GM18867 (cell line): ENCODE measurements at regions not wholly inside any gene's neighbourhood (a gene's known extent, or its start where the extent isn't known, plus 50 kb on each side); places are given as distances from the start of the nearest gene placed in this dataset.
"Not testable (repeated sequence)": the region's sequence is repeated elsewhere in the genome, so short reads cannot be mapped to it uniquely, and the experiment has no call there.

Source experiments
- ATAC-seq: cut with Tn5 transposase; IDR thresholded peaks from one replicate; pipeline ENCODE4 v1.9.1; 2021; ENCODE audit warnings: mild to moderate bottlenecking, moderate library complexity; ENCODE audit not compliant: unreplicated experiment

- ATAC-seq: not testable (repeated sequence)
Measured at GRCh38 chr12:76292891-76293290, 55.3 kb downstream of the BBS10 start.

DNA sequence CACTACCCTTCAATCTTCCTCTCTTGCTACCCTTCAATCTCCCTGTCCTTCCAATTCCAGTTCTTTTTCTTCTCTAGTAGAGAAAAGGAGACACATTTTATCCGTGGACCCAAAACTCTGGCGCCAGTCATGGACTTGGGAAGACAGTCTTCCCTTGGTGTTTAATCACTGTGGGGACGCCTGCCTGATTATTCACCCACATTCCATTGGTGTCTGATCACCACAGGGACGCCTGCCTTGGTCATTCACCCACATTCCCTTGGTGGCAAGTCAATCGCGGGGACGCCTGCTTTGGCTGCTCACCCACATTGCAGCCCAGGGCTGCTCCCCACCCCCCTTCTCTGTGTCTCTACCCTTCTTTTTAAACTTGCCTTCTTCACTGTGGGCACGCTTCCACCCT, 55.9 kb downstream of the BBS10 start:
- not testable (repeated sequence) for ATAC-seq

DNA sequence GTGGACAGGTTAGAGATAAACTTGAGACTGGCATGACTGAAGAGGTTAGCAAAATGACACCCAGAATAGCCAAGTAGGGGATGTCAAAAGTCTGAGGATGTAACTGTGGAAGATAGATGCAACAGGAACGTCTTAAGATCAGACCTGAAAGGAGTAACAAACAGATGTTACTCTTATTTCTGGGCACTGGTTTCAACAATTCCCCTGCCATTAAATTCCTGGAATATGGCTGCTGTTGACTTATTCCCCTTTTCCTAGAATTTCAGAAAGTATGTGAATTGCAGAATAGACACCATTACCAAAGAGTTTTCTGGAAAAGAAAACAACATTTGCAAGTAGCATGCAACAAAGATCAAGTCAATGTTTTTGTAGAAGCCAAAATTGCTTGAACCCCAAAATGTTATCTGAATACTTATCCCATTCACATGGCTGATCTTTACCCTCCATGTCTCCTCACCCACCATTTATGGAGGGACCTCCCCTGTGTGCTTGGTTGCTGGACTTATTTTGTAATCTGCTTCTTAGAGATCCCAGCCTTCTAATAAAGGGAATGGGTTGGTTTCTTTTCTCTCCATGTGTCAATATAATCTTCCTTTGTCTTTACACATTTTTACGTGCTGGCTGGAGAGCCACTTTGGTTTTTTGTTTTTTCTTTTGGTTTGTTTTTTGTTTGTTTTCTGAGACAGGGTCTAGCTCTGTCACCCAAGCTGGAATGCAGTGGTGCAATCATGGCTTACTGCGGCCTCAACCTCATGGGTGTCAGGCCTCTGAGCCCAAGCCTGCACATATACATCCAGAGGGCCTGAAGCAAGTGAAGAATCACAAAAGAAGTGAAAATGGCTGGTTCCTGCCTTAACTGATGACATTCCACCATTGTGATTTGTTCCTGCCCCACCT, 57.0 kb downstream of the BBS10 start:
- no peak for ATAC-seq

DNA sequence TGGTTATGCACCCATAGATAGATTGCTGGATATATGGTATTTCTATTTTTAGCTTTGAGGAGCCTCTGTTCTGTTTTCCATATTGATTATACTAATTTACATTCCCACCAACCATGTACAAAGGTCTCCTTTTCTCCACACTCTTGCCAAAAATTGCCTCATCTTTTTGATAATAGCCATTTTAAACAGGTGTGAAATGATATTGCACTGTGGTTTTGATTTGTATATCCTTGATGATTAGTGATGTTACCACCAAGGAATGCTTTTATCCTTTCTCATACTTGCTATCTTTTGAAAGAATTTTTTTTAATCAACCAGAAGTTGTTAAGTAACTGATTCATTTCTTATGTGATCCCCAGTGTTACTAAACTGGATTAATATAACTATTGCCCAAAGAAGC, 60.0 kb downstream of the BBS10 start:
- ATAC-seq: no peak

- ATAC-seq: no peak
Measured at GRCh38 chr12:76284816-76285750, 63.1 kb downstream of the BBS10 start.

- no peak for ATAC-seq
Measured at GRCh38 chr12:76282744-76283143, 65.5 kb downstream of the BBS10 start.

- ATAC-seq: no peak
Measured at GRCh38 chr12:76277480-76277879, 70.7 kb downstream of the BBS10 start.

DNA sequence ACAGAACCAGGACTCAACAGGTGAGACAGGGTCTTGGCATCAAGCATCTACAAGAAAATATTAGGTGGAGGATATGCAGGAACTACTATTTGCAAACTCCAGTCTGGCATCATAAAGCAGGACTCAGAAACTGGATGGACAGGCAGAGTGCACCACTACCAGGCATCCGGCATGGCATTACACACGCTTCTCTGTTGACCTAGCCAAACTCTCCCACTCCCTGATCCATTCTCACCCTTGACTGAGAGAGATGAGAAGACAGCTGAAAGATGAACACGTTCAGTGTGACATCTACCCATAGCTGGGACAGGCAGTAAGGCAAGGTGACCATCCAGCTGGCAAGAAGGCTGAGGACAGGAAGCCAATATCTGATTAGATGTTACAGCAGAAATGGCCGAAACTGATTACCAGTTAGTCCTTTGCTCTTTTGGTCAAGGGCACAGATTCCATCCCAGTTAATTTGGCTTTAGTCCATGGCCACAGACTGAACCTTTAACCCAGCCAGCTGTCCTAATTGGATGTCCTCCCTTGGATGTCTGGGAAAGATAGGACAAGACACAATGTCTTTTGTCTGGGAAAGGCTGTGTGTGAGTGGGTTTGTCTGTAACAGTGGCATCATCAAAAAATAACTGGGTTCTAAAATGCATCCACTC, 71.6 kb downstream of the BBS10 start:
- no peak for ATAC-seq

DNA sequence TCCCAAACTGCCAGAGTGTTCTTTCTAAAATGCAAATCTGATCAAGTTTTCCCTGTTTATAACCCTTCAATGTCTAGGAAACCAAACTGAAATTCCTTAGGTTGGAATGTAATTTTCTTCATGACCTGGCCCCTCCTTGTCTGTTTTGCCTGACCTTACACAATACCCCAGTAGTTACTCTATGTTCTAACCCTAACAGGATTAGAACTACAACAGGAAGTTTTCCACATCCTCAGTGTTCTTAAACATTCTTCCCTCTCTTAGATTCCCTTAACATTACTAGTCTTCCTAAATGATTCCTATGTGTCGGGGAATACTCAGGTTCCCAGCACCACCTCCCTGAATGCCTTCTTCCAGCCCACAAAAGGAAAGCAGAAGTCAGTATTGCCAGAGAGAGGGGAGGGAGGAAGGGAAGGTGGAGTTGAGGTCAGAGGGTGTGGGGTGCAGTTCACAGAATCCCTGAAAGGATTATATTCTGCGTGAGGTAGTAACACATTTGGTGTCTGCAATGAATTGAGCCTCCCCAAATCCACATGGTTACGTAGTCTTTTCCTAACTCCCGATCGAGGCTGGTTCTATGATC, 72.6 kb downstream of the BBS10 start:
- ATAC-seq: no peak

DNA sequence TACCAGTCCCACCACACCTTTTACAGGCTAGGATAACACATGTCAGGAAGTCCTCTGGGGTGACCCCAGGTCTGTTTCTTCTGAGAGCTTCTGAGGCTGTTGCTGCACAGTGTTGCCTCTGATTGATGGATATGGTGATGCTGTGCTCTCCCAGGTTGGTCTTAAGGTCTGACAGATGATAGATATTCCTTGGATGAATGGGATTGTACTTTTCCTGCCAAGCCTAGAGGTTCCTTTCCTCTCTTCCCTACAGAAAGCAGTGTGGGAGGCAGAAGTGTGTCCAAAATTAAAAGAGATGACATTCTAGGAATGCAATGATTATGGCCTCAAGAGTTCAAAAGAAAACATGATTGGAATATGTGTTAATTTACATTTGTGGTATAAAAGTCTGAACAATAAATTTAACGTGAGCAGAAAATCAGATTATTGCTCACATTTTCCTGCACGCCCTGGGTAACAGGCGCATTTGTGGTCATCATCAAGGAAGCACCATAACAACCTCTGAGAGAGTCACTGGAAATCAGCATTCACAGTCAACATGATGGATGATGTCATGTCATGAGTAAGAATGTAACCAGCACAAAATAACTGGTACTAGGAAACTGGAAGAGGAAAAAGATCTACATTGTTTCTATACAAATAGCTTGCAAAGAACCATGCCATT, 73.7 kb downstream of the BBS10 start:
- no peak for ATAC-seq

- no peak for ATAC-seq
Measured at GRCh38 chr12:76272287-76272686, 75.9 kb downstream of the BBS10 start.

GRCh38 chr12:76270657-76271358, 77.4 kb downstream of the BBS10 start:
- no peak for ATAC-seq

DNA sequence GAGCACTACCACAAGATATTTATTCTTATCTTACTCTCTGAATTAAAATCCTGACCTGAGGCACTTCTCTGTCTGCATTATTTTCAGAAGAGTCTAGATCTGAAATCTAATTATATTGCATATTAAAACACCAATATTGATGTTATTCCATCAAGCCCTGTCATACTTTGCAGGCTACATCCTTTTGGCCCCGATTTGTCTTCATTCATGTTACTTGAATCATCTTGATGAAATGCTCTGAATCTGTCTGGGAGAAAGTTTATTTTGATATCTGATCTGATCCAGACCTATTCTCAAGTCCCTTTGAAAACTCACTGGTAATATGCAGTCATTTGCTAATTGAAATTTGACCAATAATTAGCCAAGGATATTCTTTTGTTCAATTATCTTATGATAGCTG, 79.9 kb downstream of the BBS10 start:
- ATAC-seq: no peak

- ATAC-seq: no peak
Measured at GRCh38 chr12:76266797-76267196, 81.4 kb downstream of the BBS10 start.

DNA sequence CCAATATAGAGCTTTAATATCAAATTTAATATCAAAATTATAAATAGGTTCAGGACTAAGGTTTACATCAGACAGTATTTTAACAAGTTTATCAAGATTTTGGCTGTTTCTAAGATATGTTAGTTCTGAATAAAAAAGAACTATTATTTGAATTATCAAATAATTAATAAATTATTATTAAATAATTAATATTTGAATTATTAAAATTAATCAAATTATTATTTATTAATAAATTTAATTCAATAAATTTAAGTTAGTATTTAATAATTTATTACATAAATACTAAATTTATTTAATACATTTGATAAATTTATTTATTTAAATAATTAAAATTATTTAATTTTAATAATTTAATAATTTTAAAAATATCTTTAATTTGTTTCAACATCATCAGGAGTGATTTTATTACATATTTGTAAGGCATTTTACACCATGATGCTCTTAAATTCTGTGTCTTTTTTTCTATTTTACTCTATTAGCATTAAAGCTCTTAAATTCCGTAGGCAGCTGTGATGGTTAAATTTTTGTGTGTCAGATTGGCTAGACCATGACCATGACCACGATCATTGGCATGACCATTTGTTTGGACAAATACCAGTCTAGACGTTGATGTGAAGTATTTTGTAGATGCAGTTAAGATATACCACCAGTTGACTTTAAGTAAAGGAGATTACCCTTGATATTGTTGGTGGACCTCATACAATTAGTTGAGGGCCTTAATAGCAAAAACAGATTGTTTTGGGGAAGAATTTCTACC, 82.6 kb downstream of the BBS10 start:
- no peak for ATAC-seq

- no peak for ATAC-seq
Measured at GRCh38 chr12:76264611-76265012, 83.6 kb downstream of the BBS10 start.

DNA sequence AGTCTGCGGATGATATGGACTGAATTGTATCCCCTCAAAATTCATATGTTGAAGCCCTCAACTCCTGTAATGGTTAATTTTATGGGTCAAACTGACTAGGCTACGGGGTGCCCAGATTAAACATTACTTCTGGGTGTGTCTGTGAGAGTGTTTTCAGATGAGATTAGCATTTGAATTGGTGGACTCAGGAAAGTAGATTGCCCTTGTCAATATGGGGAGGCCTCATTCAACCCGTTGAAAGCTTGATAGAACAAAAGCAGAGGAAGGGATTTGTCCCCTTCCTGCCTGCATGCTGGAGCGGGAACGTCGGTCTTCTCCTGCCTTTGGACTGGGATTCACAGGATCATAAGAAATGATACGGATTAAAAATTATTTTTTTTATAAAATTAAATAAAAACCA, 84.5 kb downstream of the BBS10 start:
- no peak for ATAC-seq

DNA sequence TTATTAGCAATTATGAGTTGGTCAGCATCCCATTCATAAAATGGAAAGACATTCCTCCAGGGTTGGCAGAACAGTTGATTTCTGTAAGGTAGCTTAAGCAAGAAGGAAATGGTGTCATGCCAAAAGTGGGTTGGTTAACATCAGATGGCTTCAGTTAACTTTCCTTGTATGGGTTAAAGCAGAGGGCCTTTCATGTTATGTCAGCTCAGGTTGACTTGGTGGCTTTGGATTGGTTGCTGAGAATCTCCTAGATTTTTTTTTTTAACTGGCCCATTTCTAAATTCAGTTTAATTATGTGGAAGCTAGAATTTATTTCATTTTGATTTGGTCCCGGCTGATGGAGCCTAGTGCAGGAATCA, 87.8 kb downstream of the BBS10 start:
- ATAC-seq: no peak
